GM21526 (cell line): ENCODE measurements at regions not wholly inside any gene's neighbourhood (a gene's known extent, or its start where the extent isn't known, plus 50 kb on each side); places are given as distances from the start of the nearest gene placed in this dataset.

ENCODE experiments used
- ATAC-seq: cut with Tn5 transposase; IDR thresholded peaks from one replicate; pipeline ENCODE4 v1.9.1; 2021; ENCODE audit warnings: moderate library complexity; ENCODE audit not compliant: unreplicated experiment, low FRiP score

GRCh38 chr13:29935309-29935981 is 85.0 kb upstream of the UBL3 start:
- ATAC-seq: peak; percentile 94

- no peak for ATAC-seq
These were observed 84.3 kb upstream of the UBL3 start for GRCh38 chr13:29934531-29935308.

DNA sequence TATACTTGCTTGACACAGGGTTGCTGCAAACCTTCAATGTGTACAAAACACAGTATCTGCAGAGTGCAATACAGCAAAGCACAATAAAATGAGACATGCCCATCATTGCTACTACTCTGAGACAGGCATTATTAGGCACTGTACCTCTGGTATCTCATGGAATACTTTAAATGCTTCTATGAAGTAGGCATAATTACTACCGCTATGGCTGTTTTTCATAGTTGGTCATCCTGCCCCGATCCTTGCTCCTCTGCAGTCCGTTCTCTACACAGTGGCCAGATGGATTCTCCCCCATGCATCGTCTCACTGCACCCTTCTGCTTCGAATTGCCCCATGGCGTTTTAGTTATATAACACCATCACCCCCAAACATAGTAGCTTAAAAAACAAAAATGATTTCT is 83.0 kb upstream of the UBL3 start:
- no peak for ATAC-seq

GRCh38 chr13:29931696-29932095 is 81.3 kb upstream of the UBL3 start:
- no peak for ATAC-seq

DNA sequence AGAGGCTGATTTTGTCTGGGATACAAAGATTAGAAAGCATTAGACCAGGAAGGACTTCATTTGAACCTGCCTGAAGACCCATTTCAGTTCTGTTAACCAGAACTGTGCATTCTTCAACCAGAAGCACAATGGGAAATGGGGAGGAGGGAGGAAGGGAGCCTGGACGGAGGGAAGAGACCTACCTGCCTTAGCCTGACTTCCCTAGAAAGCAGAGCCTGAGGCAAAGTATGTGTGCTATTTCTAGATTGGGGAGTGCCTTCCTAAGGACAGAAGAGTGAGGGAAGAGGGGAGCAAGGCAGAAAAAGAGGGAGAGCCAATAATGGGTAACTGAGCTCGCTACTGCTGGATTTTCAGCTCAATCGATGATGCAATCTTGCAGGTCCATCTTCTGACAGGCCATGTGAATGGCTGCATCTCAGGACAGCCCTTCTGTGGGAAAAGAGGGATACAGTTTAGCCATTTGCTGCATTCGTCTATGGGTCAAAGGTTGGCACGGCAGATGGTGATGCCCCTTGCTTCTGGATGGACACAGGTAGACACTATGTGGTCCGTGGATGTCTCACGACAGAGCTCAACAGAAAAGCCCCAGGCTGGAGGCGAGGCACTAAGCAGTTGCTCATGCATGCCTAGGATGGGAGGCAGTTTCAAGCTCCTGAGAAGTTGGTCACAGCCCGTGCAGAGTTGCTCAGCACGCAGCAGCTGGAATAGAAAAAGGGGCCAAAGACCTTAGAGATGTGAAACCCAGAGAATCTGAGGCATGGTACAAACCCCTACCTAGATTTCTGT is 78.8 kb upstream of the UBL3 start:
- ATAC-seq: no peak

DNA sequence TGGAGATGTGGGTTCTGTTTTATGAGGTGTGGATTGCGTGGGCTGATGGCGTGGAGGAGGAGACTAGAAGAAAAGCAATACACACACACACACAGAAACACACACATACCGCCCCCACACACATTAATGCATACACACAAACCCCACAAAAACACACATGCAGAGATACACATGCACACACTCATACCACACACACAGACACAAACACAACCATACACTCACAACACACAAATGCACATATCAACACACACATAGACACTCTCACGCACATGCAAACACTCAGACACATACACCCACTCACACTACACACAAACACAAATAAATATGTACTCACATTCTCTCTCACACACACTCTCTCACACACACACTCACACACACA is 75.7 kb upstream of the UBL3 start:
- no peak for ATAC-seq

DNA sequence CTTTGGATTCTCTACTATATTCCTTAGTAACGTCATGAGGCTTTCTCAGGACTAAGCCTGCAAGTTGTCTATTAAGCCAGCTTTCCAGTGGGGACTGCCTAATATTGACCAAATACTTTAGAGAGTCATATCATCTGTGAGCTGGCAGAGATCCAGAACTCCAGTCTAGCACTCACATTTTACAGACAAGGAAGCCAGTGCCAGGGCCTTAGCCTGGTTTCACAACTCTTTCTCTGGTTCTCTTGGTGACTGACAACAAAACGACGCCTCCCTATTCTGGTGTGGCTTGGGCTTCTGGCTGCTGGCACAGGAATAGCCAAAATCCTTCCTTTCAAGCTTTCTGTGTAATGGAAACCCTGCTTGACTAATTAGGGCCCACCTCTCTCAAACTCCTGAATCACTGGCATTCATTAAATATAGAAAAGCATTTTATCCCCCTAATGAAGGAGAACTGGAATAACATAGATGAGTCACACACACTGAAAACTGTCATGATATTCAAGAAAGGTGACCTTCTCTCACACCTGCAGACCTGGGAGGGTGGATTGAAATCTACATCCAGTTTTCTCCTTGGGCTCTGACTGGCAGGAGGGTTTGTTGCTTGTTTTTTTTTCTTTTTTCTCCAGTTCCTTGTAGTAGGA is 75.2 kb upstream of the UBL3 start:
- ATAC-seq: no peak

- no peak for ATAC-seq
These were observed 74.3 kb upstream of the UBL3 start for GRCh38 chr13:29924482-29925350.

DNA sequence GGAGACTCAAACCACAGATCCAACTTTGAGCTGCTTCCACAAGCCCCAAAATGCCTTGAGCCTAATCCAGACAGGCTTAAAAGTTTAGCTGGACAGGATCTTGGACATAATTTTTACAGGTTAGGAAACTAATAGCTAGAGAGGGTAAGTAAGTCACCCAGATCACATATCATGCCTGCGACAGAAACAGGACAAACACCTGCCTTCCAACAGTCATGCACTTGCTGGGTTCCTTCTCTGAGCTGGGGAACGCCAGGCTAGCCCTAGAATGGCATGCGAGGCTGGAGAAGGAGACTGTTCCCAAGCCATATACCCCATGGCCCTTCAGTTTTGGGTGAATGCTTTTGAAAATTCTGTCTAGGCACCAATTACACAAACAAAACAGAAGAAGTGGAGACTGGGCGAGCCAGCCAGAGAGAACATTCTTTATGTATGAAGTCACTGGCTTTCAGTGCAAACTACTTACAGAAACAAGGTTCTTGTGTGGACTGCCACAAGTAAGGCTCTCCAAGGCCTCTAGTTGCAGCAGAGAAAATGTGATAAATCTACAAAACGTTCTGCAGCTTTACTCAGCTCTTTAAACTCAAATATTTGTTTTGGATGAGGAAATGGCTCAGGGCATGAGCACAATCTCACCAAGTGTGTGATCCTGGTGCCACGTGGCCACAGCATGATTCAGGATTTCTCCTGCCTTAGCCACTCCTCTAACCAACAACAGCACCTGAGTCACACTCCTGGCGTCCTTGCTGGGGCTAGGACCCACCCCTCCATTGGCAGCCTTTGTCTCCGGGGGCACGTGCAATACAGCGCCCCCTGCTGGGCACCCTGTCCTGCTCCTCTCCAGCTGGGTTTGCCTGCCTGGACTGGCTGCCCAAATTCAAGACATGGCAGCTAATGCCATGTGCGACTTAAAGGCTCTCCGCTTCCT is 73.4 kb upstream of the UBL3 start:
- ATAC-seq: no peak

- no peak for ATAC-seq
These were observed 72.5 kb upstream of the UBL3 start for GRCh38 chr13:29922896-29923295.

DNA sequence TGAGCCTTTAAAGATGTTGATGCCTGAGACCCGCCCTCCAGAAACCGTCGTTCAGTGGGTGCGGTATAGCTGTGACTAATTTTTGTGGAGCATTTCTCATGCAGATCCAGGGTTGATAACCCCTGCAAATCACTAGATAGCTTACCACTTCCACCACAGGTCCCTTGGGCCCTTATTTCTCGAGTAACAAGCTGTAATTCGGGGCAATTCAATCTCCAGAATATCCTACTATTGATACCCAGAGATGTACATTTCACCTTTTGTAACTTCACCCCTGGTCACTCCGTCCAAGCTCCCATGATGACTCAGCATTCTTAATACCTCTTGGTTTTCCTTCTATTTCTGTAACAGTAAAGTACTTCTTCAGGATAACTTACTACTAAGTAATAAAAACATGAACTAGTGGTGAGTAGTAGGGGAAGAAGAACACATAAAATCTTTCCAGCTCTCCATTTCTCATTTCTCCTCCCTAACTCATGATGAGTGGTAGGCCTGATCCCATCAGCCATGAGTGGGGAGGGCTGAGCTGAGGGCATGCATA is 71.9 kb upstream of the UBL3 start:
- no peak for ATAC-seq

DNA sequence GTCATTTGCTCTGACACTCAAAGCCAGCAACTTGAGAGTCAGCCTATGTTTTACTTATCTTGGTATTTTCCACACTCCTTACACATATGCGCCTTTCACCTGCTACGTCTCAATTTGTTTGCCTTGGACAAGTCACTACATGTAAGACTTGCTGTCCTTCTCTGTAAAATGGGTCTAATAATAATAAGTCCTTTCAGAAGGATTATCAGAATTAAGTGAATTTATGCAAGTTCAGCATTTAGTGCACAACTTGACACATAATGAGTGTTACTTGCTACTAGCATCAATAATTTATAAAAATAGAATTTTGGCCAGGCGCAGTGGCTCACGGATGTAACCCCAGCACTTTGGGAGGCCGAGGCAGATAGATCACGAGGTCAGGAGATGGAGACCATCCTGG is 71.1 kb upstream of the UBL3 start:
- ATAC-seq: no peak

- no peak for ATAC-seq
These were observed 69.7 kb upstream of the UBL3 start for GRCh38 chr13:29920025-29920643.

- ATAC-seq: no peak
These were observed 68.4 kb upstream of the UBL3 start for GRCh38 chr13:29918845-29919244.

DNA sequence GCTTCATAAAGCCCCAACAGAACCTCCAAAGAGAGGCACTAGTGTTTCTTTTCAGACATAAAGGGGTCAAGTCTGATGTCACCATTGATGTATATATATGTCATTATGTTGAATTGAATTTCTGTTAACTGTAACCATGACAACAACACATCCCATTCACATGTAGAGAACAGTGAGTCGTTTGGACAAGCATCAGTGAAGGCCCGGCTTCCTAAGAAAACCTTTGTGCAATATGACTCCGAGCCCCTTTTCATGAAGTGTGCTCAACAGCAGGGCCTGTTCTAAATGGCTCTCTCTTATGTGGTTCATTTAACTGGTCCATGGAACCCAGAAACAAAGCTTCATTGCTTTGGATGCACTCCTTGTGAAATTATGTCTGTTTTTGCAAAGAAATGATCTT is 67.2 kb upstream of the UBL3 start:
- ATAC-seq: no peak

- no peak for ATAC-seq
These were observed 64.2 kb upstream of the UBL3 start for GRCh38 chr13:29914581-29914980.

GRCh38 chr13:29911781-29912418 is 61.5 kb upstream of the UBL3 start:
- ATAC-seq: no peak
